ENCODE measurements at regions not wholly inside any gene's neighbourhood (a gene's known extent, or its start where the extent isn't known, plus 50 kb on each side); places are given as distances from the start of the nearest gene placed in this dataset.

DNA sequence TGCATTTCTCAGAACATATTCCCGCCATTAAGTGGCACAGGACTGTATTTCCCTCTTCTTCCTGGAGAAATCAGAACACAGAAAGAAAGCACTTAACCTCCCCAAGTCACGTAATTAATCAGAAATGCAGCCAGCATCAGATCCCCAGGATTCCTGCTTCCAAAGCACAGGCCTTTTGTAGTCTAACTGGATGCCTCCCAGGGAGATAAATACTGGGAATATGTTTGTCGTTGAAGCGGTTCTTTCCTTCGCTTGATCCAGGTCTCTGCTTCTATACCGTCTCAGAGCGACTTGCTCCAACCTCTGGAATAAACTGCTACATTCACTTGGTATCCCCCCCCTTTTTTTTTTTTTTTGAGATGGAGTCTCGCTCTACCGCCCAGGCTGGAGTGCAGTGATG lies 198.6 kb downstream of the KBTBD8 start:
- TF ChIP-seq, protein P1, sequence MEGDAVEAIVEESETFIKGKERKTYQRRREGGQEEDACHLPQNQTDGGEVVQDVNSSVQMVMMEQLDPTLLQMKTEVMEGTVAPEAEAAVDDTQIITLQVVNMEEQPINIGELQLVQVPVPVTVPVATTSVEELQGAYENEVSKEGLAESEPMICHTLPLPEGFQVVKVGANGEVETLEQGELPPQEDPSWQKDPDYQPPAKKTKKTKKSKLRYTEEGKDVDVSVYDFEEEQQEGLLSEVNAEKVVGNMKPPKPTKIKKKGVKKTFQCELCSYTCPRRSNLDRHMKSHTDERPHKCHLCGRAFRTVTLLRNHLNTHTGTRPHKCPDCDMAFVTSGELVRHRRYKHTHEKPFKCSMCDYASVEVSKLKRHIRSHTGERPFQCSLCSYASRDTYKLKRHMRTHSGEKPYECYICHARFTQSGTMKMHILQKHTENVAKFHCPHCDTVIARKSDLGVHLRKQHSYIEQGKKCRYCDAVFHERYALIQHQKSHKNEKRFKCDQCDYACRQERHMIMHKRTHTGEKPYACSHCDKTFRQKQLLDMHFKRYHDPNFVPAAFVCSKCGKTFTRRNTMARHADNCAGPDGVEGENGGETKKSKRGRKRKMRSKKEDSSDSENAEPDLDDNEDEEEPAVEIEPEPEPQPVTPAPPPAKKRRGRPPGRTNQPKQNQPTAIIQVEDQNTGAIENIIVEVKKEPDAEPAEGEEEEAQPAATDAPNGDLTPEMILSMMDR (IDR thresholded peaks at IDR 0.05) = no peak
- no peak for TF ChIP-seq POLR2A (IDR thresholded peaks at IDR 0.05)
